Activated naive CD8-positive, alpha-beta T cell treated with anti-CD3 and anti-CD28 coated beads for 36 hours (primary cell): ENCODE measurements at regions not wholly inside any gene's neighbourhood (a gene's known extent, or its start where the extent isn't known, plus 50 kb on each side); places are given as distances from the start of the nearest gene placed in this dataset.

Source experiments
- DNase-seq: peaks from one replicate; pipeline ENCODE4 v3.0.0; 2021
- H3K27ac Mint-ChIP-seq: one replicate; pipeline ENCODE4 v1.8.0; 2022; ENCODE audit warnings: mild to moderate bottlenecking, moderate library complexity, mixed read lengths
- H3K27me3 Mint-ChIP-seq: one replicate; pipeline ENCODE4 v1.8.0; 2022; ENCODE audit warnings: mild to moderate bottlenecking, mixed read lengths
- H3K36me3 Mint-ChIP-seq: one replicate; pipeline ENCODE4 v1.8.0; 2021; ENCODE audit warnings: mild to moderate bottlenecking, mixed read lengths
- H3K4me1 Mint-ChIP-seq: one replicate; pipeline ENCODE4 v1.8.0; 2021; ENCODE audit warnings: mixed read lengths
- H3K4me3 Mint-ChIP-seq: one replicate; pipeline ENCODE4 v1.8.0; 2022; ENCODE audit warnings: mild to moderate bottlenecking, moderate library complexity, mixed read lengths
- H3K9me3 Mint-ChIP-seq: one replicate; pipeline ENCODE4 v1.8.0; 2022; ENCODE audit warnings: mixed read lengths

- Mint-ChIP-seq H3K4me1 (no peaks in the 10 kb centered on the region), H3K27ac (no peak overlapping the region), H3K36me3 (no peaks in the 10 kb centered on the region), H3K4me3 (no peak overlapping the region), H3K27me3 (peaks cover 12% of the 10 kb centered on the region), H3K9me3 (no peaks in the 10 kb centered on the region)
- no peak for DNase-seq
Observed at GRCh38 chr10:123588386-123588914, 77.7 kb upstream of the GPR26 start.

- Mint-ChIP-seq H3K27me3 (peaks cover 11% of the 10 kb centered on the region), H3K4me3 (no peak overlapping the region), H3K27ac (no peak overlapping the region), H3K9me3 (no peaks in the 10 kb centered on the region), H3K4me1 (no peaks in the 10 kb centered on the region), H3K36me3 (no peaks in the 10 kb centered on the region)
- no peak for DNase-seq
Observed at GRCh38 chr10:123595661-123596060, 70.5 kb upstream of the GPR26 start.

- DNase-seq: no peak
- Mint-ChIP-seq H3K36me3 (no peaks in the 10 kb centered on the region), H3K27me3 (peaks cover 15% of the 10 kb centered on the region), H3K9me3 (peaks cover 1% of the 10 kb centered on the region), H3K4me1 (no peaks in the 10 kb centered on the region), H3K4me3 (no peak overlapping the region), H3K27ac (no peak overlapping the region)
Observed at GRCh38 chr10:123597676-123598075, 68.5 kb upstream of the GPR26 start.

- Mint-ChIP-seq H3K36me3 (no peaks in the 10 kb centered on the region), H3K27ac (no peak overlapping the region), H3K9me3 (peaks cover 2% of the 10 kb centered on the region), H3K27me3 (peaks cover 27% of the 10 kb centered on the region), H3K4me1 (no peaks in the 10 kb centered on the region), H3K4me3 (no peak overlapping the region)
- no peak for DNase-seq
Observed at GRCh38 chr10:123599366-123599849, 66.7 kb upstream of the GPR26 start.

GRCh38 chr10:123600177-123600576 lies 66.0 kb upstream of the GPR26 start:
- Mint-ChIP-seq H3K4me3 (no peak overlapping the region), H3K36me3 (no peaks in the 10 kb centered on the region), H3K27ac (no peak overlapping the region), H3K4me1 (no peaks in the 10 kb centered on the region), H3K9me3 (peaks cover 2% of the 10 kb centered on the region), H3K27me3 (peaks cover 29% of the 10 kb centered on the region)
- no peak for DNase-seq

GRCh38 chr10:123603130-123603529 lies 63.0 kb upstream of the GPR26 start:
- DNase-seq: no peak
- H3K27ac Mint-ChIP-seq: no peak overlapping the region
- no peaks in the 10 kb centered on the region for H3K36me3 Mint-ChIP-seq
- peaks cover 2% of the 10 kb centered on the region for H3K9me3 Mint-ChIP-seq
- H3K4me3 Mint-ChIP-seq: no peak overlapping the region
- peaks cover 39% of the 10 kb centered on the region for H3K27me3 Mint-ChIP-seq
- H3K4me1 Mint-ChIP-seq: no peaks in the 10 kb centered on the region

GRCh38 chr10:123604506-123604905 lies 61.6 kb upstream of the GPR26 start:
- Mint-ChIP-seq H3K4me1 (no peaks in the 10 kb centered on the region), H3K27me3 (peaks cover 47% of the 10 kb centered on the region), H3K9me3 (peaks cover 2% of the 10 kb centered on the region), H3K27ac (no peak overlapping the region), H3K36me3 (no peaks in the 10 kb centered on the region), H3K4me3 (no peak overlapping the region)
- DNase-seq: no peak

GRCh38 chr10:123606006-123606405 lies 60.1 kb upstream of the GPR26 start:
- peaks cover 47% of the 10 kb centered on the region for H3K27me3 Mint-ChIP-seq
- H3K4me3 Mint-ChIP-seq: no peak overlapping the region
- H3K4me1 Mint-ChIP-seq: no peaks in the 10 kb centered on the region
- no peak for DNase-seq
- H3K36me3 Mint-ChIP-seq: no peaks in the 10 kb centered on the region
- no peak overlapping the region for H3K27ac Mint-ChIP-seq
- H3K9me3 Mint-ChIP-seq: peaks cover 2% of the 10 kb centered on the region

- H3K4me1 Mint-ChIP-seq: no peaks in the 10 kb centered on the region
- H3K27ac Mint-ChIP-seq: no peak overlapping the region
- H3K36me3 Mint-ChIP-seq: no peaks in the 10 kb centered on the region
- H3K27me3 Mint-ChIP-seq: peaks cover 42% of the 10 kb centered on the region
- no peak for DNase-seq
- peaks cover 2% of the 10 kb centered on the region for H3K9me3 Mint-ChIP-seq
- H3K4me3 Mint-ChIP-seq: no peak overlapping the region
Observed at GRCh38 chr10:123606955-123607354, 59.2 kb upstream of the GPR26 start.

GRCh38 chr10:123607386-123607785 lies 58.8 kb upstream of the GPR26 start:
- H3K4me3 Mint-ChIP-seq: no peak overlapping the region
- peaks cover 40% of the 10 kb centered on the region for H3K27me3 Mint-ChIP-seq
- no peak overlapping the region for H3K27ac Mint-ChIP-seq
- H3K9me3 Mint-ChIP-seq: peaks cover 2% of the 10 kb centered on the region
- DNase-seq: no peak
- no peaks in the 10 kb centered on the region for H3K4me1 Mint-ChIP-seq
- H3K36me3 Mint-ChIP-seq: no peaks in the 10 kb centered on the region

GRCh38 chr10:123608047-123608446 lies 58.1 kb upstream of the GPR26 start:
- no peak for DNase-seq
- H3K4me1 Mint-ChIP-seq: no peaks in the 10 kb centered on the region
- no peak overlapping the region for H3K27ac Mint-ChIP-seq
- no peaks in the 10 kb centered on the region for H3K9me3 Mint-ChIP-seq
- peaks cover 35% of the 10 kb centered on the region for H3K27me3 Mint-ChIP-seq
- H3K4me3 Mint-ChIP-seq: no peak overlapping the region
- H3K36me3 Mint-ChIP-seq: no peaks in the 10 kb centered on the region

GRCh38 chr10:123611243-123611642 lies 54.9 kb upstream of the GPR26 start:
- Mint-ChIP-seq H3K27me3 (peaks cover 27% of the 10 kb centered on the region), H3K4me1 (no peaks in the 10 kb centered on the region), H3K27ac (no peak overlapping the region), H3K9me3 (peaks cover 1% of the 10 kb centered on the region), H3K36me3 (no peaks in the 10 kb centered on the region), H3K4me3 (no peak overlapping the region)
- no peak for DNase-seq

- Mint-ChIP-seq H3K9me3 (peaks cover 1% of the 10 kb centered on the region), H3K27me3 (peaks cover 25% of the 10 kb centered on the region), H3K4me3 (no peak overlapping the region), H3K27ac (no peak overlapping the region), H3K36me3 (no peaks in the 10 kb centered on the region), H3K4me1 (no peaks in the 10 kb centered on the region)
- DNase-seq: no peak
Observed at GRCh38 chr10:123611876-123612275, 54.3 kb upstream of the GPR26 start.

- DNase-seq: no peak
- Mint-ChIP-seq H3K9me3 (peaks cover 1% of the 10 kb centered on the region), H3K27me3 (peaks cover 15% of the 10 kb centered on the region), H3K36me3 (no peaks in the 10 kb centered on the region), H3K27ac (no peak overlapping the region), H3K4me1 (no peaks in the 10 kb centered on the region), H3K4me3 (no peak overlapping the region)
Observed at GRCh38 chr10:123613346-123613850, 52.8 kb upstream of the GPR26 start.

GRCh38 chr10:123614888-123615287 lies 51.3 kb upstream of the GPR26 start:
- peak; percentile 14 for DNase-seq
- peaks cover 1% of the 10 kb centered on the region for H3K9me3 Mint-ChIP-seq
- no peaks in the 10 kb centered on the region for H3K4me1 Mint-ChIP-seq
- H3K36me3 Mint-ChIP-seq: no peaks in the 10 kb centered on the region
- no peak overlapping the region for H3K4me3 Mint-ChIP-seq
- peaks cover 9% of the 10 kb centered on the region for H3K27me3 Mint-ChIP-seq
- H3K27ac Mint-ChIP-seq: no peak overlapping the region
